ENCODE measurements at regions not wholly inside any gene's neighbourhood (a gene's known extent, or its start where the extent isn't known, plus 50 kb on each side); places are given as distances from the start of the nearest gene placed in this dataset.

DNA sequence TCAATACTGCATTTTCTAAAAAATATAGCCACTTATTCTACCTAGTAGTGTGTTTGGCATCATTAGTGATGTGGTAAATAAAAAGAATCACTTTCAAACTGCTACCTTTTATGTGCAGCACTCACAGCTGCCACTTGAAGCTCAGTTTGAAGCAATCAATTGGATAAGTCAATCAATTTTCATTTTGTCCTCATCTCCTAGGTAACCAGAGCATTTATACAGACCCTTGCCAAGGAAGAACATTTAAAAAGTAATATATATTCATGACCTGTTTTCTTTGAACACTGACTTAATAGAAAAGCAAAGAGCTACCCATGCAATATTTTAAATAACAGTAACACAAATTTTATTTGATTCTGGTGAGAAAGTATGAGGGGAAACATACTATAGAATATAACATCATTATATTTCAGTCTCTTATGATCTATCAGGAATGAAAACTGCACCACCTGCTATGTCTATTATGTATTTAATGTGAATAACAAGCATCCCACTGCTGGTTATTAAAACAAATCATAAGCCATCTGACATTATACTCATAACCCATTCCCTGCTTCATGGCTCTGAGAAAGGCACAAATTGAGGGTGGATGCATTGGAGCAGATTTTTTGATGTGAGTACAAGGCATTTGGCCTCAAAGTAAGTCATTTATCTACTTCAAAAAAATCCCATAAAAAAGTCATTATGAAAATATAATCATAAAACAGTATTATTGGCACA, 168.4 kb upstream of the C21orf91 start:
- no peak for DNase-seq (ENCODE audit: low read depth in 4 of 4, low spot score in 1 of 4)

GRCh38 chr21:17981060-17981740, 162.0 kb upstream of the C21orf91 start:
- DNase-seq (ENCODE audit: low read depth in 4 of 4, low spot score in 1 of 4): no peak

GRCh38 chr21:17979763-17980162, 160.6 kb upstream of the C21orf91 start:
- DNase-seq (ENCODE audit: low read depth in 4 of 4, low spot score in 1 of 4): no peak

GRCh38 chr21:17978895-17979294, 159.7 kb upstream of the C21orf91 start:
- no peak for DNase-seq (ENCODE audit: low read depth in 4 of 4, low spot score in 1 of 4)

- no peak for DNase-seq (ENCODE audit: low read depth in 4 of 4, low spot score in 1 of 4)
Measured at GRCh38 chr21:17976691-17977090, 157.5 kb upstream of the C21orf91 start.

- DNase-seq (ENCODE audit: low read depth in 4 of 4, low spot score in 1 of 4): no peak
Measured at GRCh38 chr21:17976139-17976538, 157.0 kb upstream of the C21orf91 start.

GRCh38 chr21:17967319-17967718, 148.2 kb upstream of the C21orf91 start:
- no peak for DNase-seq (ENCODE audit: low read depth in 4 of 4, low spot score in 1 of 4)

GRCh38 chr21:17964716-17965115, 145.6 kb upstream of the C21orf91 start:
- DNase-seq (ENCODE audit: low read depth in 4 of 4, low spot score in 1 of 4): no peak

GRCh38 chr21:17964199-17964598, 145.0 kb upstream of the C21orf91 start:
- DNase-seq (ENCODE audit: low read depth in 4 of 4, low spot score in 1 of 4): no peak

DNA sequence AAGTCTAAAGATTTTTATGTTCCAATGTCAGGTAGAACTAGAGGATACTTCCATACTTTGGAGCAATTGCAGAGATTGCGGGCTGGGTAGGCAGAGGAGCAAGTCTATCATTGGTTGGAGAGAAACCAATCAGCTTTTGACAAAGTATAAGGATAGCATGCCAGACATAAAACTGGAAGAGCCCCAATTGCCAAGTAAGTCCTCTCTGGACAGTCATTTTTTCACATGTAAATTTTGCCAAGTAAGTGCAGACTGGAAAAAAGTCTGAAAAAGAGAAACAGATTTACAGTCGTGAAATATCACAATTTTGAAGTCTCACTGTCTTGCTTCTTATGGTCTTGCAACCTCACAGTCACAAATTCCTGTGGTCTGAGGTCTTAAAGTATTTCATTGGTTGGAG, 131.4 kb upstream of the C21orf91 start:
- DNase-seq (ENCODE audit: low read depth in 4 of 4, low spot score in 1 of 4): no peak

DNA sequence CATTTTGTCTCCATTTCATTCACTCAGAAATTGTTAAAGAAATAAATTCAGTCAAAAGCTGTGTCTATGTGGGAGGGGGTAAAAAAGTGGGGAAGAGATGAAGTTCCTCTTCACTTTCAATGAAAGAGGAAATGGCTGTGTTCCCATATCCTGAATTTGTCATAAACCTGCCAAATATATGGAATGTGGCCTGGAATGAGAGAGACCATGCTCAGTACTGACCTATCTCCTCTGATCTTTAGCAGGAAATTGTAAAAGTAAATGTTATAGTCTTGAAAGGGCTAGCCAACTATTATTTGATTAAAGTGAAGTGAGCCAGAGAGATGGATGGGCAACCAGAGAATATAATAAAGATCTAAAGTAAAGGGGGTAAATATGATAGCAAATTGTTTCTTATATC, 130.3 kb upstream of the C21orf91 start:
- no peak for DNase-seq (ENCODE audit: low read depth in 4 of 4, low spot score in 1 of 4)

- DNase-seq (ENCODE audit: low read depth in 4 of 4, low spot score in 1 of 4): no peak
Measured at GRCh38 chr21:17947531-17947930, 128.4 kb upstream of the C21orf91 start.

DNA sequence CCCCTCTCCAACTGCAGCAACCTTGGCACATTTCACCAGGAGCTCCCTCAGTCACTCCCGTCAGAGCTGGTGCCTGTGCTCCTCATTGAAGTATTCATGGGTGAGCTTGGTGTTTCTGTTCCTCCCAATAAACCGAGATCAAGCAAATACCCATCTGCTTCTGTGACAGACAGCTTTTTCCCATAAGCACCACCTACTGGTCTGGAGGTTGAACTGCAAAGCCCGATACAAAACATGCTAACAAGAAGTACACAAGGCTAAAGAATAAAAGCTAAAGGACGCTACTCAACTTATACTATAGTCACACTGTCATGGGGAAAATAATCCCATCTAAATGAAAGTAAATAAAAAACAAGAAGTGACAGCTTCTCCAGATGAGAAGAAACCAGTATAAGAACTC, 111.9 kb upstream of the C21orf91 start:
- no peak for DNase-seq (ENCODE audit: low read depth in 4 of 4, low spot score in 1 of 4)

- DNase-seq (ENCODE audit: low read depth in 4 of 4, low spot score in 1 of 4): no peak
Measured at GRCh38 chr21:17930093-17930492, 110.9 kb upstream of the C21orf91 start.

DNA sequence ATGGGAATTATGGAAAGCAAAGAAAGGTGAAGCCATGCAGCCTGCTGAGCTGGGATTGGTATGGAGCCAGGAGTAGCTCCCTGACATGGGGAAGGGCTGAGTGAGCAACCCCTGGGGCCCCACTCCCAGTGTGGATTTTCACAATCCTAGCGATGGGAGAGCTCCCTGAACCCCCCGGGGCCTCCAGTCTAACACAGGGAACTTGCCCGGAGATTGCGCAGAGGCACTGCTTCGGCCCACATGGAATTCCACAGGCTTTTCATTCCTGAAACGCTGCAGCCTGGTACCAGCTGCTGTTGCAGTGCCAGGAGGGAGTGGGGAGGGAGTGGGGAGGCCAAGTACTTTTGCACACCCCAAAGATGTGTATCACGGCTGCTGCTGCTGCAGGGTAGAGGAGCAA, 110.4 kb upstream of the C21orf91 start:
- DNase-seq (ENCODE audit: low read depth in 4 of 4, low spot score in 1 of 4): no peak

GRCh38 chr21:17925899-17926298, 106.7 kb upstream of the C21orf91 start:
- DNase-seq (ENCODE audit: low read depth in 4 of 4, low spot score in 1 of 4): no peak

- peak; percentile 19 to 23 (median 22) for DNase-seq (ENCODE audit: low read depth in 4 of 4, low spot score in 1 of 4)
Measured at GRCh38 chr21:17925000-17925610, 105.9 kb upstream of the C21orf91 start.

- no peak for DNase-seq (ENCODE audit: low read depth in 4 of 4, low spot score in 1 of 4)
Measured at GRCh38 chr21:17921579-17922530, 102.7 kb upstream of the C21orf91 start.

DNA sequence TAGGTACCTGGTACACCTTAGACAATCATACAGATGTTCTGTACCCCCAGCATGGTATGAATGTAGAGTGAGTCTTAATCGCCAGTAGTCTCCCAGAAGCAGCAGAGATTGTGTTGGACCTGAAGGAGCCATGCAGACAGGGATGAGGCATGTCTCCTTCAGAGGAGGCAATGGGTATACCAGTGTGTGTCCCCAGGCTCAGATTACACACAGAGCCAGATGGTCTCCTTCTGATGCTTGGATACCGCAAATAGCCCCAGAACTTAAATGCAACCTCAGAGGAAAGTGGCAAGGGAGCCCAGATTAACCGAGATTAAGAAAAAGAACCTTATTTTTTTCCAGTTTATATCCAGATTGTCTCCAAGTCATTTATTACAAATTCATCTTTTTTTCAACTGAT, 96.8 kb upstream of the C21orf91 start:
- DNase-seq (ENCODE audit: low read depth in 4 of 4, low spot score in 1 of 4): no peak

DNA sequence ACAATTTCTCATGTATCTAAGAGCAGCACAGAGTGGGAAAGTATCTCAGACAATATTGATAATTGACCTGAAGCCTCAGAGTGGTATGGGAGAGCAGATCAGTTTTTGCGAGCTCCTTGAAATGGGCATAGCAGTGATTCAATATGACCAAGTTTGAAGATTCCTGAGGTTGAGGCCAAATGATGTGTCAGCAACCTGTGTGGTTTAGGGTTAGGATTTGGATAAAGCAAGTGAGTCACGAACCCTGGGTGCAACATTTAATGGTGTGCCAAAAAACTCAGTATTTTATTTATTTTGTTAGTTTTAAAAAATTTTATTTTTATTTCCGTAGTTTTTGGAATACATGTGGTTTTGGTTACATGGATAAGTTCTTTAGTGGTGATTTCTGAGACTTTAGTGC, 92.5 kb upstream of the C21orf91 start:
- no peak for DNase-seq (ENCODE audit: low read depth in 4 of 4, low spot score in 1 of 4)

GRCh38 chr21:17903929-17904639, 84.9 kb upstream of the C21orf91 start:
- DNase-seq (ENCODE audit: low read depth in 4 of 4, low spot score in 1 of 4): no peak
